Body of pancreas (tissue), 4 donors: ENCODE measurements at regions not wholly inside any gene's neighbourhood (a gene's known extent, or its start where the extent isn't known, plus 50 kb on each side); places are given as distances from the start of the nearest gene placed in this dataset.

ENCODE experiments used
- ATAC-seq: fragments of 150-250 bp; one replicate; pipeline ENCODE4 v1.9.1; 2016
- DNase-seq, 4 donors: peaks; one replicate each; pipeline ENCODE4 v3.0.0-alpha.2; 2019
- H3K27ac ChIP-seq, 4 donors: fragments of 200-600 bp; sonication (generic); 1 replicate in 3 of 4; 2 replicates in 1 of 4; pipeline versions ENCODE4 v1.5.1 to v1.6.1; 2016 to 2019; ENCODE audit warnings: mild to moderate bottlenecking in 1 of 4, mixed read lengths in 1 of 4, moderate library complexity in 1 of 4
- H3K27me3 ChIP-seq, 2 donors: fragments of 200-600 bp; sonication (generic); one replicate each; pipeline ENCODE4 v1.6.0; 2016; ENCODE audit warnings: mild to moderate bottlenecking in 1 of 2
- H3K36me3 ChIP-seq, 2 donors: fragments of 200-600 bp; sonication (generic); replicated peaks in 1 of 2; 2 replicates each; pipeline ENCODE4 v1.5.1; 2016; ENCODE audit warnings: low read depth in 2 of 2; ENCODE audit not compliant: insufficient read depth in 1 of 2
- H3K4me1 ChIP-seq: fragments of 200-600 bp; sonication (generic); one replicate; pipeline ENCODE4 v1.6.0; 2016
- H3K4me3 ChIP-seq, 2 donors: fragments of 200-600 bp; sonication (generic); 1 replicate in 1 of 2; 2 replicates in 1 of 2; pipeline ENCODE4 v1.5.1; 2016 to 2019
- H3K9me3 ChIP-seq, 3 donors: fragments of 200-600 bp; sonication (generic); 1 replicate in 2 of 3; 2 replicates in 1 of 3; pipeline ENCODE4 v1.5.1; 2016
- CTCF ChIP-seq, 7 experiments: fragments of 450-650 bp in 4 of 7; fragments of 200-600 bp in 3 of 7; sonication (generic) in 3 of 7; IDR thresholded peaks; one replicate each; pipeline ENCODE4 v1.5.1; 2016 to 2019; ENCODE audit warnings: antibody characterized with exemption in 7 of 7
- POLR2A ChIP-seq, 3 donors: fragments of 450-650 bp; IDR thresholded peaks; one replicate each; pipeline ENCODE4 v1.6.1; 2016; ENCODE audit warnings: antibody characterized with exemption in 3 of 3, mild to moderate bottlenecking in 2 of 3
- WGBS, 2 donors: methylation state at CpG; one replicate each; pipeline ENCODE4 v1.1.5; 2017; 5-methylcytosine and 5-hydroxymethylcytosine counted together
- intact Hi-C: fragments of 100-400 bp; cut with DNase I; formaldehyde crosslinking; loops from one replicate; pipeline ENCODE4 v1.15.1; 2023

- Histone ChIP-seq H3K4me1 (no peaks in the 10 kb centered on the region), H3K36me3 (no peaks in the 10 kb centered on the region), H3K4me3 (no peak overlapping the region), H3K9me3 (no peaks in the 10 kb centered on the region), H3K27ac (no peak overlapping the region), H3K27me3 (no peaks in the 10 kb centered on the region)
- WGBS, 2 donors, result 69 to 70% methylated on average over 4 of the region's 4 CpGs
- no peak for TF ChIP-seq CTCF (IDR thresholded peaks at IDR 0.05)
- TF ChIP-seq POLR2A (IDR thresholded peaks at IDR 0.05), result no peak
- DNase-seq, result no peak
- no peak for ATAC-seq
- intact Hi-C loops, result no loop called here
Observed at GRCh38 chr12:105461271-105461943, 130.9 kb downstream of the C12orf75 start.

- Histone ChIP-seq H3K9me3 (no peaks in the 10 kb centered on the region), H3K27ac (no peak overlapping the region), H3K4me1 (no peaks in the 10 kb centered on the region), H3K27me3 (no peaks in the 10 kb centered on the region), H3K4me3 (no peak overlapping the region), H3K36me3 (no peaks in the 10 kb centered on the region)
- intact Hi-C loops, result no loop called here
- no peak for ATAC-seq
- TF ChIP-seq CTCF (IDR thresholded peaks at IDR 0.05) (no peak), POLR2A (IDR thresholded peaks at IDR 0.05) (no peak)
- 61 to 65% methylated on average over 7 of the region's 7 CpGs for WGBS, 2 donors
- no peak for DNase-seq
Observed at GRCh38 chr12:105461944-105462762, 131.7 kb downstream of the C12orf75 start.

GRCh38 chr12:105462831-105463230, 132.3 kb downstream of the C12orf75 start:
- H3K4me1 ChIP-seq, result no peaks in the 10 kb centered on the region
- 82 to 90% methylated on average over 2 of the region's 2 CpGs for WGBS, 2 donors

GRCh38 chr12:105464406-105464805, 133.9 kb downstream of the C12orf75 start:
- 45 to 70% methylated on average over 3 of the region's 3 CpGs for WGBS, 2 donors
- TF ChIP-seq POLR2A (IDR thresholded peaks at IDR 0.05) (no peak), CTCF (IDR thresholded peaks at IDR 0.05) (no peak)
- intact Hi-C loops, result no loop called here

More at GRCh38 chr12:105462831-105463230, 132.3 kb downstream of the C12orf75 start:
- no peaks in the 10 kb centered on the region for H3K9me3 ChIP-seq
- ATAC-seq (no peak), DNase-seq (no peak)
- H3K36me3 ChIP-seq, result no peaks in the 10 kb centered on the region
- intact Hi-C loops, result no loop called here
- H3K27ac ChIP-seq, result no peak overlapping the region
- H3K27me3 ChIP-seq, result no peaks in the 10 kb centered on the region
- TF ChIP-seq CTCF (IDR thresholded peaks at IDR 0.05) (no peak), POLR2A (IDR thresholded peaks at IDR 0.05) (no peak)
- no peak overlapping the region for H3K4me3 ChIP-seq

More at GRCh38 chr12:105464406-105464805, 133.9 kb downstream of the C12orf75 start:
- Histone ChIP-seq H3K36me3 (no peaks in the 10 kb centered on the region), H3K4me1 (no peaks in the 10 kb centered on the region), H3K27me3 (no peaks in the 10 kb centered on the region), H3K27ac (no peak overlapping the region), H3K9me3 (no peaks in the 10 kb centered on the region), H3K4me3 (no peak overlapping the region)
- DNase-seq (no peak), ATAC-seq (no peak)
